ENCODE measurements at regions not wholly inside any gene's neighbourhood (a gene's known extent, or its start where the extent isn't known, plus 50 kb on each side); places are given as distances from the start of the nearest gene placed in this dataset.
A peak's percentile ranks its signal among the peaks of the same experiment; 100 is the strongest.
"Not testable (repeated sequence)": the region's sequence is repeated elsewhere in the genome, so short reads cannot be mapped to it uniquely, and the experiment has no call there.

- DNase-seq (ENCODE audit: low spot score) = peak; percentile 63
Observed at GRCh38 chr2:17136877-17137276, 381.4 kb downstream of the RAD51AP2 start.

GRCh38 chr2:17136231-17136630 is 382.0 kb downstream of the RAD51AP2 start:
- DNase-seq (ENCODE audit: low spot score) = no peak

GRCh38 chr2:17135619-17136018 is 382.6 kb downstream of the RAD51AP2 start:
- DNase-seq (ENCODE audit: low spot score) = no peak

GRCh38 chr2:17133052-17133671 is 385.1 kb downstream of the RAD51AP2 start:
- no peak for DNase-seq (ENCODE audit: low spot score)

- not testable (repeated sequence) for DNase-seq (ENCODE audit: low spot score)
Observed at GRCh38 chr2:17130627-17131026, 387.6 kb downstream of the RAD51AP2 start.

- DNase-seq (ENCODE audit: low spot score) = no peak
Observed at GRCh38 chr2:17125989-17126620, 392.1 kb downstream of the RAD51AP2 start.

- no peak for DNase-seq (ENCODE audit: low spot score)
Observed at GRCh38 chr2:17124575-17125318, 393.5 kb downstream of the RAD51AP2 start.

GRCh38 chr2:17122887-17123501 is 395.2 kb downstream of the RAD51AP2 start:
- DNase-seq (ENCODE audit: low spot score) = no peak

GRCh38 chr2:17115466-17115865 is 402.8 kb downstream of the RAD51AP2 start:
- no peak for DNase-seq (ENCODE audit: low spot score)

GRCh38 chr2:17115042-17115441 is 403.2 kb downstream of the RAD51AP2 start:
- DNase-seq (ENCODE audit: low spot score) = no peak

GRCh38 chr2:17107871-17108270 is 410.4 kb downstream of the RAD51AP2 start:
- no peak for DNase-seq (ENCODE audit: low spot score)

GRCh38 chr2:17107151-17107550 is 411.1 kb downstream of the RAD51AP2 start:
- no peak for DNase-seq (ENCODE audit: low spot score)

GRCh38 chr2:17106418-17106817 is 411.8 kb downstream of the RAD51AP2 start:
- no peak for DNase-seq (ENCODE audit: low spot score)

- DNase-seq (ENCODE audit: low spot score) = no peak
Observed at GRCh38 chr2:17104454-17104853, 413.8 kb downstream of the RAD51AP2 start.

- no peak for DNase-seq (ENCODE audit: low spot score)
Observed at GRCh38 chr2:17101596-17101995, 416.6 kb downstream of the RAD51AP2 start.

GRCh38 chr2:17101091-17101490 is 417.1 kb downstream of the RAD51AP2 start:
- DNase-seq (ENCODE audit: low spot score) = no peak

- DNase-seq (ENCODE audit: low spot score) = no peak
Observed at GRCh38 chr2:17095340-17095739, 422.9 kb downstream of the RAD51AP2 start.

GRCh38 chr2:17093712-17094111 is 424.5 kb downstream of the RAD51AP2 start:
- DNase-seq (ENCODE audit: low spot score) = no peak

- DNase-seq (ENCODE audit: low spot score) = no peak
Observed at GRCh38 chr2:17086990-17087389, 421.4 kb upstream of the CYRIA start.

GRCh38 chr2:17085546-17086202 is 420.0 kb upstream of the CYRIA start:
- no peak for DNase-seq (ENCODE audit: low spot score)

- DNase-seq (ENCODE audit: low spot score) = peak; percentile 44
Observed at GRCh38 chr2:17084877-17085276, 419.2 kb upstream of the CYRIA start.

- DNase-seq (ENCODE audit: low spot score) = no peak
Observed at GRCh38 chr2:17083902-17084301, 418.3 kb upstream of the CYRIA start.
